DMS 273 treated with DMSO at 0.1 percent for 48 hours (cell line): ENCODE measurements at regions not wholly inside any gene's neighbourhood (a gene's known extent, or its start where the extent isn't known, plus 50 kb on each side); places are given as distances from the start of the nearest gene placed in this dataset.
"Not testable (repeated sequence)": the region's sequence is repeated elsewhere in the genome, so short reads cannot be mapped to it uniquely, and the experiment has no call there.

Experiments used
- DNase-seq: peaks from one replicate; lab custom pipeline; 2025; lab: John Stamatoyannopoulos, UW

DNA sequence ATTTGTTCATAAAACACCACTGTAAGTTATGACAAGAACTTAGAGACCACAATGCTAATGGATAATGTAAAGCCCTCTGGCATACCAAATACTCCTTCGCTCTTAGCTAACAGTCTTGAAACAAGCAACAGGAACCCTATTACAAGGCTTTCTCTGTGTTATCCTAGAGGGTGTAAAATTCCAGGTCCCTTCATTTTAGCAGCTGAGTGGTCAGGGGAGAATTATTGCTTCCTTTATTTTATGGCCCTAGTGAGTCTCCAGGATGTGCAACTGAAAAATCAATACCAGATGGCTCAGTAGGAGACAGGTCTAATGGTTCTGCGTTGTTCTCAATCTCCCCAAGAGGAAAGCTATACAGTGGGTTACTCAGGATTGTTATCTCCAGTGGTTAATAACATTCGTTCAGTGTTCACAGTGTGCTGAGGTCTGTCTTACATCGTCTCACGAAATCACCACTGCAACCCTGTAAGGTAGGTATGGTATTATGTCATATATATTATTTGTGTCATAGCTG is 172.7 kb upstream of the CNOT2 start:
- DNase-seq = no peak

DNA sequence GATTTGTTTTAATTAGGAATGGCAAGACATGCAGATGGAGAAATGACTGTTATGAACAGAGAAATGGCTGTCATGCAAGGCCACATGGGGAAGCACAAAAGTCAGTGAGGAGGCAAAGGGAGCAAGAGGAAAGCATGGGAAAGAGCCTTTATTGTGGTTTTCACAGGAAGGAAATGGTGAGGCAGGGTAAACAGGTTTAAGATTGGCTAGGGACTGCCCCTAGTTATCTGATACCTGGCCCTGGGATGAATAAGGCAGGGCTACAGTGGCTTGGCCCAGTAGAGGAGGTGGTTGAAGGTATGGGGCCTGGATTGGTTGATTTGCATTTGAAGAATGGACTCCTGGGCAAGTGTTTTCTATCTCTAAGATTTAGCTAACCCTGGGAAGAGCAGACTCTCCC is 168.7 kb upstream of the CNOT2 start:
- DNase-seq = no peak

DNA sequence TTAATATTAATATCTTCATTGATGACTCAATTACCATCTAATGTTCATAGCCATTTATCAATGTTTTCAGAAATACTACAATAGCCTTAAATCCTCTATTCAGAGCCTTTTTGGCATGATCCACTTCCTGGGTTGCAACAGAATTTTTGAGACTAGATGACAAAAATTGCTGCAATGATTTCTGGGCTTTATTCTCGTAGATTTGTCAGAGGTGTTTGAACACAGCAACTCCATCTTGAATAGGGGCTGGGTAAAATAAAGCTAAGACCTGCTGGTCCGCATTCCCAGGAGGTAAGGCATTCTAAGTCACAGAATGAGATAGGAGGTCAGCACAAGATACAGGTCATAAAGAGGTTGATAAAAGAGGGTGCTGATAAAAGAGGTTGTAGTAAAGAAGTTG is 165.8 kb upstream of the CNOT2 start:
- DNase-seq = no peak

DNA sequence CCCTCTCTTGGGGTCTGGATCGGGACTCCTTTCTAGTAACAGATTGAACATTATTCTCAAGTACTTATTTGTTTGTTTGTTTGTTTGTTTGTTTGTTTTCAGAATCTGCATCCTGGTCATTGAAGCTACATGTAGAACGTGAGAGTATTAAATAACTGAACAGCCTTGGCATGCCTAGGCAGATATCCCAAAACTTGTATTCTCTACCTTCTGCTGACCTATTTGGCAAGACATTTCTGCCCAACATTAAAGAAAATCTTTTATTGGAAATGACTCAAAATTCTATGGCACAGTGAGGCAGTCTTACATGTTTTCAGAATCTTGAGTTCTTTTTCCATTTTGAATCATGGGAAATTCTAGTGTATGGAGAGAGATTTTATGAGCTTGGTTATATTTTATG is 165.1 kb upstream of the CNOT2 start:
- DNase-seq = no peak

DNA sequence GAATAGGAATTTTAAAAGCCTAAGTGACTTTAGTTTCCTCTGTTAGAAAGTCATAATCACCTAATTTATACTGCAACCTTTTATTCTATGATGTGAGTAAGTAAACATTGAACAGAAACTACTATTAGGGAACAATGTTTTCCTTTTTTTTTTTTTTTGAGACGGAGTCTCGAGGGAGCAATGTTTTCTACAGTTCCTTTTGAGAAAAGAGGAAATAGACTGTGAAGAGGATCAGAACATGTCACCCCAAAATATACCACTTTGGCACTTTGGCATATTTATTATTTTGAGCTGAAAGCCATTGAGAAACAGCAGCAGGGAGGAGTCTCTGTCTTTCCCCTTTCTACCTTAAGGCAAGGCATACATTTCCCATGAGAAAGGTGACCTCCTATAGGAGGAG is 162.7 kb upstream of the CNOT2 start:
- DNase-seq = no peak

DNA sequence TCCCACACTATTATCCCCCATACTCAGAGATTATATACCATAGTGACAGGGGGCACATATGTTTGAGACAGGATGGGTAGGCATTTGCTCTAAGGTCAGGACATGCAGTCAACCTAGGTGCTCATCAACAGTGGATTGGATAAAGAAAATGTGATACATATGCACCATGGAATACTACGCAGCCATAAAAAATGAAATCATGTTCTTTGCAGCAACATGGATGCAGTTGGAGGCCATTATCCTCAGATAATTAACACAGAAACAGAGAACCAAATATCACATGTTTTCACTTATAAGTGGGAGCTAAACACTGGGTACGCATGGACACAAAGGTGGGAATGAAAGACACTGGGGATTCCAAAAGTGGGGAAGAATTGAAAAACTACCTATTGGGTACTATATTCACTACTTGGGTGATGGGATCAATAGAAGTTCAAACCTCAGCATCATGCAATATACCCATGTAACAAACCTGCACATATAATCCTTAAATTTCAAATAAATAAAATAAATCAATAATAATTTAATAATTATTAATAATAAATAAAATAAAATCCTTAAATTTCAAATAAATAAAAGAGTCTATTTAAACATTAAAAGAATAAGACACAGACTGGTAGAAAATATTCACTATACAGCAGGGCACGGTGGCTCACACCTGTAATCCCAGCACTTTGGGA is 160.1 kb upstream of the CNOT2 start:
- no peak for DNase-seq

DNA sequence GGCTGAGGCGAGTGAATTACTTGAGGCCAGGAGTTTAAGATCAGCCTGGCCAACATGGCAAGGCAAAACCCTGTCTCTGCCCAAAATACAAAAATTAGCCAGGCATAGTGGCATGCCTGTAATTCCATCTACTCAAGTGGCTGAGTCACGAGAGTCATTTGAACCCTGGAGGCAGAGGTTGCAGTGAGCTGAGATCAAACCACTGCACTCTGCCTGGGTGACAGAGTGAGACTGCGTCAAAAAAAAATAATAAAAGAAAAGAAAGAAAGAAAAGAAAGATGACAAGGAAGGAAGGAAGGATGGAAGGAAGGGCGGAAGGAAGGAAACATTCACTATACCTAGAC is 159.6 kb upstream of the CNOT2 start:
- no peak for DNase-seq

DNA sequence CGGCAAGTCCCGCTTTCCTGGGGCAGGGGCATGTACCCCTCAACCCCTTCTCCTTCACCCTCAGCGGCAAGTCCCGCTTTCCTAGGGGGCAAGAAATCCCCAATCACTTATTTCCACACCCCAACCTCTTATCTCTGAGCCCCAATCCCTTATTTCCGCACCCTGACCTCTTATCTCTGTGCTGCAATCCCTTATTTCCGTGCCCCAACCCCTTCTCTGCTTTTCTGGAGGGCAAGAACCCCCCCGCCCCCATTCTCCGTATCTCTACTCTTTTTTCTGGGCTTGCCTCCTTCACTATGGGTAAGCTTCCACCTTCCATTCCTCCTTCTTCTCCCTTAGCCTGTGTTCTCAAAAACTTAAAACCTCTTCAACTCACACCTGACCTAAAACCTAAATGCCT is 156.9 kb upstream of the CNOT2 start:
- not testable (repeated sequence) for DNase-seq

DNA sequence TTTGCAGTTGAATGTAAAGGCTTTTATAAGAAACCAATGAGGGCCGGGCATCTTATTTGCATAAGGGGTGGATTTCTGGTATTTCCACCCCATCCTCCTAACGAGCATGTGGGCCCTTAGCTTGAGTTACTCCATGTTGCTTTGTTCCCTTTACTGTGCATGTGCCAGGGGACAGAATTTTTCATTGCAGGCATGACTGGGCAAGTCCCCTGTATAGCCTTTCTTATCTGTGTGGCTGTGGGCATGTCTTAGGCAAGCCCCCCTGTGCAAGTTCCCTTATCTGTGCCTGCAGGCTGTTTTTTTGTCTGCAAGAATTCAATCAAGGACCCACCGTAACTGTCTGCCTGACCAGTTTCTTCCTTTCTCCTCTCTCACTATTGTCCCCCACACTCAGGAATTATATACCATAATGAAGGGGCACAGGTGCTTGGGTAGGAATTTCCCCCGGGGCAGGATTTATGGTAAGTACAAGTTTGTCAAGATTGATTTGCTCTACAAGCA is 152.2 kb upstream of the CNOT2 start:
- no peak for DNase-seq

DNA sequence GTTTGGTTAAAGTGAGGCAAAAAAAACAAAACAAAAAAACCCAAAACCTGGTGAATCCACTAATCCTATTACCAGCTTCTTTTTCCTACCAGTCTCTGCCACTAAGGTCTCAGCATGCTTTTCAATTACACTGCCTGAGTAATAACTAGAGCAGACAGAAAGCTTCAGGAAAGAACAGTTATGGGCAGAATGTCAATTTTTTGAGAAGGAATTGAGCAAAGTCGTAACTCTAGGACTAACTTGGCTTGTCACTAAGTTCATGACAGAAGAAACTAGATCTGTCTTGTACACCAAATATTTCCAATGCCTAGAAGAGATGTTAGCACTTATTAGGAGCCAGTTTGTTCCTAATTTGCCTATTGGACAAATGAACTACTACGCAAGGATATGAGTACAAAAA is 148.8 kb upstream of the CNOT2 start:
- DNase-seq = no peak

DNA sequence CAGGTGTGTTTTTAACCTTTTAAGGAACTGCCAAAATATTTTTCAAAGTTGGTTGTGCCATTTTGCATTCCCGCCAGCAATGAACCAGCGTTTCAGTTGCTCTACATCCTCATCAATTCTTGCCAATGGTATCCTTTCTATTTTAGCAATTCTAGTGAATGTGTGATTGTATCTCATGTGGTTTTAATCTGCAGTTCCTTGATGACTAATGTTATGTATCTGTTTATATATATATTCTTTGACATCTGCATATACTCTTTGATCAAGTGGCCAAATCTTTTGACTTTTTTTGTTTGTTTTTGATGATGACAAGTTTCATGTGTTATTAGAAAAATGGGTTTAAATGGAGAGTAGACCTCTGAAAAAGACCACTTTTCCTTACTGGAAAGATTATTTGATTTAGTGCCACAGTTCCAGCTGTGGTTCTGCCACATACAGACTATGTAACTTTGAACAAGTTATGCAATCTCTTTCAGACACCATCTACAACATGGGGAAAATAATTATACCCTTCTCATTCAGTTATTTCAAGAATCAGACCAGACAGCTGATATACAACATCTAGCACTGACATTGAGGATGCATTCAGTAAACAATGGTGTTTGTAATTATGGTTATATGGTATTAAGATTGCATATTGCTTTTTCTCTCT is 146.3 kb upstream of the CNOT2 start:
- no peak for DNase-seq

DNA sequence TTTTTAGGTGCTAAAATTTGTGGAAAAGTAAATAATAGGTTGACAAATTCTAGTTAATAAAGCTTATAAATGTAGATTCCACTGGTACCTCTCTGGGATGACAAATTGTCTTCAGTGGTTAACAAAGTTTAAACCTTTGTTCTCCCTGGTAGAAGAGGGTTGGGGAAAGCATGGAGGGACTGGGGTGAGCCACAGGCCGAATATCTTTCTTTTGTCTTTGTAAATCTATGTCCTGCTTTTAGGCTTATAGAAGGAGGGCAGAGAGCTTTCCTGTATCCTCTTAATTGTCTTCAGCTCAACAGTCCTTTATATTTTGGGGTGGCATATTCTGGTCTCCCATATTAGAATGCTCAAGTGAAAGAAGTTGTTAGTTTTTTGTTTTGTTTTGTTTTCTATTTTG is 142.2 kb upstream of the CNOT2 start:
- no peak for DNase-seq

DNA sequence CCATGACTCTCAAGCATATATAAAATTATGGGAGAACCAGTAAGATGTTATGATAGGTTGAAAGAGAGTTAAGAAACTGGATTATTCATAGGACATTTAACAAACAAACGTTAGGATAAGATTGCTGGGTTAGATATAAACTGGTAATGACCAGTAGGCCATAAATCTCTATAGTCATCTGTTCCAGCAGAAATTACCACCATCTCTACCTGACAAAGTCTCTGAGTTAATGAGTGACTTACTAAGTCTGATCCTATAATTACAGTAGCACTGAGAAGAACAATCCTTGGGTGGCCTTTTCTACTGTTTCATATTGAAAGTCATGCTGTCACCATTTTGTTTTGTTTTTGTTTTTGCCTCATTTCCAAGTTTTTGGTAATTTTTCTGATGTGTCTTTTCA is 136.9 kb upstream of the CNOT2 start:
- DNase-seq = no peak

DNA sequence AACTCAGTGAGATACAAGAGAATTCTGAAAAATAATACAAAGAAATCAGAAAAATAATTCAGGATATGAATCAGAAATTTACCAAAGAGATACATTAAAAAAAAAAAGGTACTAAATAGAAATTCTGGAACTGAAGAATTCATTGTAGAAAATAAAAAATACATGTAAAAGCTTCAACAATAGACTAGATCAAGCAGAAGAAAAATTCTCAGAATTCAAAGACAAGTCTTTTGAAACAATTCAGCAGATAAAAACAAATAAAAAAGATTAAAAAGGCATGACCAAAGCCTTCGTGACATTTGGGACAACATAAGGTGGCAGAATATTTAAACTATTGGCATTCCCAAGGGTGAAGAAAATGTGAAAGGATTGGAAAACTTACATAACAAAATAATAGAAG is 133.1 kb upstream of the CNOT2 start:
- no peak for DNase-seq

DNA sequence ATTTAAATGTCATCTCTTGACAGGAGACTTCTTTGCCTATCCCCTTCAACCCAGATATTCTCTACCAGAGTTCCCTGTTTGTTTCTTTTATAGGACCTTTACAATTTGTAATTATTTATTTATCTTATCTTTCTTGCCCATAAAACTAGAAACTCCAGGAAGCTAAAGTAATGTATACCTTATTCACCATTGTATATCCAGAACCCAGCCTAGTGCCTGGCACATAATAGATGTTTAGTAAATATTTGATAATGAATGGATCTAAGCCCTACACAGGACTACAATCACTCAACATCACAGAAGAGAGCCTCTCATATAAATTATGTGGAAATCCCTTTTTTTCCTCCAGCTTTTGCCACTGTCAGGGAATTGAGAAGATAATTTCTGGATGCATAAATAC is 125.6 kb upstream of the CNOT2 start:
- no peak for DNase-seq

DNA sequence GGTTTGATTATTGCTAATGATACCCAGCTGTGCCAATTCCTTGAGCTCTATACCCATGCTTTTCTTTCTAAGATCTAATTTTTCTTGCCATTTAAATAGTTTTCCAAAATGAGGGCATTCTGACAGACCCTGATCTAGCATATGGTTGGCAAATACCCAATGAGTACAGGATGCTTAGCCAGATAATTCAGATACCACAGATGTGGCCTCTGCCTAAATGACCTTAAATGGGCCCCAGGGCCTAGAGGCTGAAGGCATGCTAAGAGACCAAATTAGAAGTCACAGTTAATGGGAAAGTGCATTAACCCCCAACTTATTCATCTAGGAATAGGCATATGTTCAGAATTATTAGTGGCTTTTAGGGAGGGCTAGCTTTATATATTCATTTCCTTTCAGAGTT is 122.3 kb upstream of the CNOT2 start:
- DNase-seq = peak; percentile 50

DNA sequence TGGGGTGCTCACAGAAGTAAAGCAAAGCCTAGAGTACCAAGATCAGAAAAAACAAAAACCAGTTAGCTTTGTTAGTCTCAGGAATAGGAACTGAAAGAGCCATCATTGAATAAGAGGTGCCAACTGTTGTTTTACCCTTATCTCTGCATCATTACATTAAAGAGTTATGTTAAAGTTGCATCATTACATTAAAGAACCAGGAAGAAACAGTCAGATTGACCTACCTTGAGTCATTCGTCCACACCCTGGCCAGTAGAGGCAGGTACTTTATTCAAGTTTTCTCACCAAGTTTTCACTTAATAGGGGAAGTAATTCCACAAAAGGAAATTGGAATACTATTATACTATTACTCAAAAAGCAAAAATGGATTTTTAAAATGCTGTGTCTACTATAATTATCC is 121.7 kb upstream of the CNOT2 start:
- DNase-seq = no peak

DNA sequence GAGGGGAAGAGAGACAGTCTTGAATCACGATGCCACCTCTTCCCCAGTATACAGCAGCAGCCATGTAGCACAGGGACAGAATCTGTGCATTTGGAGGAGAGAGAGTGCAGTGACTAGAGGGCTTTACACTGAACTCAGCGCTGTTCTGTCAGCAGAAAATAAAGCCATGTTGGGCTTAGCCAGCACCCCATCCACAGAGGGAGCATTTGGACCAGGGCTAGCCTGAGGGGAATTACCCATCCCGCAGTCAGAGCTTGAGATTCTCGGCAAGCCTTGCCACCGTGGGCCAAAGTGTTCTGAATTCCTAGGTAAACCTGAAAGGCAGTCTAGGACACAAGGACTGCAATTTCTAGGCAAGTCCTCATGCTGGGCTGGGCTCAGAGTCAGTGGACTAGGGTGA is 120.4 kb upstream of the CNOT2 start:
- DNase-seq = no peak

DNA sequence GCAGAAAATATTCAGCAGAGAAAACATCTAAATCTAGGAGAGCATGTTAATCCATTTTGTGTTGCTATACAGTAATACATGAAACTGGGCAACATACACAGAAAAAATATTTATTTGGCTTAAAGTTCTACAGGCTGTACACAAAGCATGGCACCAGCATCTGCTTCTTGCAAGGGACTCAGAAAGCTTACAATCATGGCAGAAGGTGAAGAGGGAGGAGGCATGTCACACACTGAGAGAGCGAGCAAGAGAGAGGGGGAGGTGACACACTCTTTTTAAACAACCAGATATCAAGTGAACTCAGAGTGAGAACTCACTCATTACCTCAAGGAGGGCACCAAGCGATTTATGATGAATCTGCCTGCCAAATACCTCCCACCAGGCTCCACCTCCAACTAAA is 94.2 kb upstream of the CNOT2 start:
- DNase-seq = no peak

DNA sequence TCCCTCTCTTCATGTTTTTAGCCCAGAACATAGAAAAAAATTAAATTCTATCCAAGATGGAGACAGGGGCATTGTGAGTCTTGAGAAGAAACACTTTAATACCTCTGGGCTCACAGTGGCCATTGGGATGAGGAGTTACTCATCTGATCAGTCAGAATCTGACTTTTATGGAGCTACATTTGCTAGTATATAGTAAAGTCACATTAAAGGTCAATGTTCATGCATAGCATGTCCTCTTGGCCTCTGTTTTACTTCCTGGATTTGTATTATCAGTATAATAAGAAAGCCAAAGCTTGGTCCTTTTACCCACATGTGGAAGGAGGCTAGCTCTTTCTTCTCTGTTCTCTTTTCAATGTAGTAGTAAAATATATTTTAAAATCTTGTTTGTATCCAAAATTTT is 93.6 kb upstream of the CNOT2 start:
- no peak for DNase-seq

DNA sequence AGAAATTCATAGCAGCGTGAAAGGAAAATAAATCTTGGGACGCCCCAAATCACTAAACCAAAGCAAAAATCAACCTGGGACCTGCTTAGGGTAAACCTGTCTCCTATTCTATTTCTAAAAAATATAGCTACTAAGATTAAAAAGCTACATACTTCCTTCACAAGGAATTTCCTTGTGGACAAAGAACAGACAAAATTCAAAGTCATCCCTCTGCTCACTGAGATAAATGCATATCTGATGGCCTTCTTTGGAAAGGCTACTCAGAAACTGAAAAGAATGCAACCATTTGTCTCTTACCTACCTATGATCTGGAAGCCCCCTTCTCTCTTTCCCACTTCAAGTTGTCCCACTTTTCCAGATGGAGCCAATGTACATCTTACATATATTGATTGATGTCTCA is 93.0 kb upstream of the CNOT2 start:
- DNase-seq = no peak

DNA sequence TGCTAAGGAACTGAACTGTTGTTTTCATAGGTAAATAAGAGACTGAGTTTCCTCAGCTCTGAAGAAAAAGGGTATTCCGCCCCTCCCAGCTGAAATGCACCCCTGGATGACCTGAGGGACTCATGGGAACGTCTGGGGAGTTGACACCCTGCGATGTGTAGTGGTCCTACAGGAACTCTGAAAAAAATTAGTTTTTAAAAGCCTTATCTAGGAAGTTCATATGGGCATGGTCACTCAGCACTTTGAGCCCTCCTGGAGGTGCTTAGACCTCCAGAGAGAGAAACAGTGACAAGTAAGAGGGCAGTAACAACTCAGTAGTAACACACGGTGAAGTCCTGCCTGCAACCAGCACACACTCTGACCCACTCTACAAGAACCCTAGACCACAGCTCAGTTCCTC is 91.2 kb upstream of the CNOT2 start:
- DNase-seq = no peak

DNA sequence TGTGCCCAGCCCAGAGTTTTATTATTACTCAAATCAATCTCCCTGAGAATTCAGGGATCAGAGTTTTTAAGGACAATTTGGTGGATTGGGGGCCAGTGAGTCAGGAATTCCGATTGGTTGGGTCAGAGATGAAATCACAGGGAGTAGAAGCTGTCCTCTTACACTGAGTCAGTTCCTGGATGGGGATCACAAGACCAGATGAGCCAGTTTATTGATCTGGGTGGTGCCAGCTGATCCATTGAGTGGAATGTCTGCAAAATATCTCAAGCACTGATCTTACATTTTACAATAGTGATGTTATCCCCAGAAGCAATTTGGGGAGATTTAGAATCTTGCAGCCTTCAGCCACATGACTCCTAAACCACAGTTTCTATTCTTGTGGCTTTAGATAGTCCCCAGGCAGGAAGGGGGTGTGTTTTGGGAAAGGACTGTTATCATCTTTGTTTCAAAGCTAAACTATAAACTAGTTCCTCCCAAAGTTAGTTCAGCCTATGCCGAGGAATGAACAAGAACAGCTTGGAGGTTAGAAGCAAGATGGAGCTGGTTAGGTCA is 89.1 kb upstream of the CNOT2 start:
- no peak for DNase-seq
